ENCODE measurements at regions not wholly inside any gene's neighbourhood (a gene's known extent, or its start where the extent isn't known, plus 50 kb on each side); places are given as distances from the start of the nearest gene placed in this dataset.

GRCh38 chr11:98564881-98565280 lies 455.9 kb upstream of the CNTN5 start:
- no peaks in the 10 kb centered on the region for H3K4me1 ChIP-seq (ENCODE audit: insufficient read depth, low read length)
- no peak overlapping the region for H3K27ac ChIP-seq (ENCODE audit: low read depth, low read length)
- no peak overlapping the region for H3K4me2 ChIP-seq (ENCODE audit: insufficient read depth, low read length)
- DNase-seq (ENCODE audit: insufficient read length, low spot score, missing footprints) = no peak
- H3K9me3 ChIP-seq (ENCODE audit: low read depth, low read length) = peaks cover 6% of the 10 kb centered on the region
- no peak overlapping the region for H2AFZ ChIP-seq (ENCODE audit: low read length)
- H3K79me2 ChIP-seq (ENCODE audit: insufficient read depth, low read length) = no peaks in the 10 kb centered on the region
- H3K4me3 ChIP-seq (ENCODE audit: insufficient read depth, low read length) = no peak overlapping the region
- no peaks in the 10 kb centered on the region for H4K20me1 ChIP-seq (ENCODE audit: insufficient read depth, low read length)
- no peak for TF ChIP-seq CTCF (IDR thresholded peaks at IDR 0.05; ENCODE audit: extremely low read depth, low read depth, low read length)
- no peaks in the 10 kb centered on the region for H3K27me3 ChIP-seq (ENCODE audit: insufficient read depth, low read length)
- H3K36me3 ChIP-seq (ENCODE audit: insufficient read depth, low read length) = no peaks in the 10 kb centered on the region

- no peak for TF ChIP-seq CTCF (IDR thresholded peaks at IDR 0.05; ENCODE audit: extremely low read depth, low read depth, low read length)
- Histone ChIP-seq H3K4me3 (ENCODE audit: insufficient read depth, low read length) (no peak overlapping the region), H3K4me1 (ENCODE audit: insufficient read depth, low read length) (no peaks in the 10 kb centered on the region), H3K9me3 (ENCODE audit: low read depth, low read length) (peaks cover 6% of the 10 kb centered on the region), H3K4me2 (ENCODE audit: insufficient read depth, low read length) (no peak overlapping the region), H4K20me1 (ENCODE audit: insufficient read depth, low read length) (no peaks in the 10 kb centered on the region), H3K79me2 (ENCODE audit: insufficient read depth, low read length) (no peaks in the 10 kb centered on the region), H3K27me3 (ENCODE audit: insufficient read depth, low read length) (no peaks in the 10 kb centered on the region), H2AFZ (ENCODE audit: low read length) (no peak overlapping the region), H3K36me3 (ENCODE audit: insufficient read depth, low read length) (no peaks in the 10 kb centered on the region), H3K27ac (ENCODE audit: low read depth, low read length) (no peak overlapping the region)
- DNase-seq (ENCODE audit: insufficient read length, low spot score, missing footprints) = no peak
Measured at GRCh38 chr11:98565311-98565710, 455.4 kb upstream of the CNTN5 start.

GRCh38 chr11:98566978-98567377 lies 453.8 kb upstream of the CNTN5 start:
- no peak for DNase-seq (ENCODE audit: insufficient read length, low spot score, missing footprints)
- H3K36me3 ChIP-seq (ENCODE audit: insufficient read depth, low read length) = no peaks in the 10 kb centered on the region
- H4K20me1 ChIP-seq (ENCODE audit: insufficient read depth, low read length) = no peaks in the 10 kb centered on the region
- H3K27ac ChIP-seq (ENCODE audit: low read depth, low read length) = no peak overlapping the region
- H3K4me3 ChIP-seq (ENCODE audit: insufficient read depth, low read length) = no peak overlapping the region
- no peaks in the 10 kb centered on the region for H3K79me2 ChIP-seq (ENCODE audit: insufficient read depth, low read length)
- H3K4me2 ChIP-seq (ENCODE audit: insufficient read depth, low read length) = no peak overlapping the region
- H3K27me3 ChIP-seq (ENCODE audit: insufficient read depth, low read length) = no peaks in the 10 kb centered on the region
- TF ChIP-seq CTCF (IDR thresholded peaks at IDR 0.05; ENCODE audit: extremely low read depth, low read depth, low read length) = no peak
- peaks cover 6% of the 10 kb centered on the region for H3K9me3 ChIP-seq (ENCODE audit: low read depth, low read length)
- H2AFZ ChIP-seq (ENCODE audit: low read length) = no peak overlapping the region
- no peaks in the 10 kb centered on the region for H3K4me1 ChIP-seq (ENCODE audit: insufficient read depth, low read length)

DNA sequence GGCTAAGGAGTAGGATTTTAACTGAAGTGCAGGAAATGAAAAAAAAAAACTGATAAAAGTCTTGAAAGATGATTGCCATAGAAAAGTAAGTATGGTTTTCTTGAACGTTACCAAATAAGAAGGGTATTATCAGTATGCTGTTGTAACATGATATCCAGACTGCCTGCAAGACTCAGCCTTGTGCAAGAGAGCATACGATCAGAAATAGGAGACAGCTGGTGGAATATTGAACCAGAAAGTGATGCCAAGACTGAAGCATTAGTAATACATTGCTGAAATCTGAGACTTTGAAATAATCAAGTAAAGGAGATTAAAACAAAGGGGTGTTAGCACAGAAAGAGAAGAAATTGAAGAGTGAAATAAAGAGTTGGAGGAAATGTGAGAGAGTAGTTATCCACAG lies 452.7 kb upstream of the CNTN5 start:
- no peak for TF ChIP-seq CTCF (IDR thresholded peaks at IDR 0.05; ENCODE audit: extremely low read depth, low read depth, low read length)
- DNase-seq (ENCODE audit: insufficient read length, low spot score, missing footprints) = no peak
- H2AFZ ChIP-seq (ENCODE audit: low read length) = no peak overlapping the region

More for the DNA sequence above, 452.7 kb upstream of the CNTN5 start:
- no peak overlapping the region for H3K4me3 ChIP-seq (ENCODE audit: insufficient read depth, low read length)
- no peaks in the 10 kb centered on the region for H3K36me3 ChIP-seq (ENCODE audit: insufficient read depth, low read length)
- no peaks in the 10 kb centered on the region for H4K20me1 ChIP-seq (ENCODE audit: insufficient read depth, low read length)
- H3K79me2 ChIP-seq (ENCODE audit: insufficient read depth, low read length) = no peaks in the 10 kb centered on the region
- H3K9me3 ChIP-seq (ENCODE audit: low read depth, low read length) = peaks cover 3% of the 10 kb centered on the region
- no peak overlapping the region for H3K27ac ChIP-seq (ENCODE audit: low read depth, low read length)
- H3K4me2 ChIP-seq (ENCODE audit: insufficient read depth, low read length) = no peak overlapping the region
- H3K27me3 ChIP-seq (ENCODE audit: insufficient read depth, low read length) = no peaks in the 10 kb centered on the region
- H3K4me1 ChIP-seq (ENCODE audit: insufficient read depth, low read length) = no peaks in the 10 kb centered on the region

Data from osteoblast (primary cell).